ENCODE measurements at regions not wholly inside any gene's neighbourhood (a gene's known extent, or its start where the extent isn't known, plus 50 kb on each side); places are given as distances from the start of the nearest gene placed in this dataset.

- Histone ChIP-seq H2AFZ (ENCODE audit: low read length) (no peak overlapping the region), H3K9ac (ENCODE audit: insufficient read depth, low read length) (no peak overlapping the region), H3K4me3 (replicated peaks in 1 of 4; ENCODE audit: control extremely low read depth in 1 of 4, insufficient read depth in 1 of 4, low read depth in 3 of 4, low read length in 4 of 4) (no peak overlapping the region), H3K27ac (ENCODE audit: insufficient read depth, low read length) (no peak overlapping the region), H3K36me3 (ENCODE audit: control insufficient read depth, insufficient read depth, low read length) (no peaks in the 10 kb centered on the region), H3K9me3 (ENCODE audit: control insufficient read depth, insufficient read depth, low read depth, low read length) (no peaks in the 10 kb centered on the region), H4K20me1 (ENCODE audit: control insufficient read depth, extremely low read depth, insufficient read depth, low read length) (no peaks in the 10 kb centered on the region), H3K4me2 (ENCODE audit: extremely low read depth, insufficient read depth, low read length) (no peak overlapping the region), H3K27me3 (ENCODE audit: control insufficient read depth, insufficient read depth, low read length) (no peaks in the 10 kb centered on the region), H3K79me2 (ENCODE audit: control insufficient read depth, insufficient read depth, low read length) (no peaks in the 10 kb centered on the region), H3K4me1 (ENCODE audit: control insufficient read depth, extremely low read depth, insufficient read depth, low read length) (peaks cover 2% of the 10 kb centered on the region)
- no peak for TF ChIP-seq EZH2 (IDR thresholded peaks at IDR 0.05; ENCODE audit: low read length, missing control alignments)
- TF ChIP-seq CTCF (conservative IDR thresholded peaks at IDR 0.05 in 1 of 2, IDR thresholded peaks at IDR 0.05 in 1 of 2; ENCODE audit: low read depth in 1 of 2, low read length in 2 of 2), result no peak
- DNase-seq (ENCODE audit: low read depth in 2 of 2), result peak; percentile 75 to 99
These were observed 203.8 kb downstream of the CASP12 start for GRCh38 chr11:104694259-104695064.

GRCh38 chr11:104692751-104693150 is 205.5 kb downstream of the CASP12 start:
- TF ChIP-seq EZH2 (IDR thresholded peaks at IDR 0.05; ENCODE audit: low read length, missing control alignments) (no peak), CTCF (conservative IDR thresholded peaks at IDR 0.05 in 1 of 2, IDR thresholded peaks at IDR 0.05 in 1 of 2; ENCODE audit: low read depth in 1 of 2, low read length in 2 of 2) (no peak)
- no peaks in the 10 kb centered on the region for H3K27me3 ChIP-seq (ENCODE audit: control insufficient read depth, insufficient read depth, low read length)
- no peak overlapping the region for H3K4me3 ChIP-seq (replicated peaks in 1 of 4; ENCODE audit: control extremely low read depth in 1 of 4, insufficient read depth in 1 of 4, low read depth in 3 of 4, low read length in 4 of 4)
- H3K27ac ChIP-seq (ENCODE audit: insufficient read depth, low read length), result no peak overlapping the region
- H3K36me3 ChIP-seq (ENCODE audit: control insufficient read depth, insufficient read depth, low read length), result no peaks in the 10 kb centered on the region
- no peak overlapping the region for H3K4me2 ChIP-seq (ENCODE audit: extremely low read depth, insufficient read depth, low read length)
- no peaks in the 10 kb centered on the region for H4K20me1 ChIP-seq (ENCODE audit: control insufficient read depth, extremely low read depth, insufficient read depth, low read length)
- peaks cover 2% of the 10 kb centered on the region for H3K4me1 ChIP-seq (ENCODE audit: control insufficient read depth, extremely low read depth, insufficient read depth, low read length)
- no peak overlapping the region for H2AFZ ChIP-seq (ENCODE audit: low read length)
- DNase-seq (ENCODE audit: low read depth in 2 of 2), result peak in 1 of 2 donors; percentile 49
- H3K9me3 ChIP-seq (ENCODE audit: control insufficient read depth, insufficient read depth, low read depth, low read length), result no peaks in the 10 kb centered on the region
- no peak overlapping the region for H3K9ac ChIP-seq (ENCODE audit: insufficient read depth, low read length)
- H3K79me2 ChIP-seq (ENCODE audit: control insufficient read depth, insufficient read depth, low read length), result no peaks in the 10 kb centered on the region

- Histone ChIP-seq H3K4me1 (ENCODE audit: control insufficient read depth, extremely low read depth, insufficient read depth, low read length) (peaks cover 2% of the 10 kb centered on the region), H3K27ac (ENCODE audit: insufficient read depth, low read length) (no peak overlapping the region), H3K27me3 (ENCODE audit: control insufficient read depth, insufficient read depth, low read length) (no peaks in the 10 kb centered on the region), H2AFZ (ENCODE audit: low read length) (no peak overlapping the region), H3K79me2 (ENCODE audit: control insufficient read depth, insufficient read depth, low read length) (no peaks in the 10 kb centered on the region), H3K9me3 (ENCODE audit: control insufficient read depth, insufficient read depth, low read depth, low read length) (no peaks in the 10 kb centered on the region), H3K4me3 (replicated peaks in 1 of 4; ENCODE audit: control extremely low read depth in 1 of 4, insufficient read depth in 1 of 4, low read depth in 3 of 4, low read length in 4 of 4) (no peak overlapping the region), H4K20me1 (ENCODE audit: control insufficient read depth, extremely low read depth, insufficient read depth, low read length) (no peaks in the 10 kb centered on the region), H3K9ac (ENCODE audit: insufficient read depth, low read length) (no peak overlapping the region), H3K4me2 (ENCODE audit: extremely low read depth, insufficient read depth, low read length) (no peak overlapping the region), H3K36me3 (ENCODE audit: control insufficient read depth, insufficient read depth, low read length) (no peaks in the 10 kb centered on the region)
- TF ChIP-seq EZH2 (IDR thresholded peaks at IDR 0.05; ENCODE audit: low read length, missing control alignments) (no peak), CTCF (conservative IDR thresholded peaks at IDR 0.05 in 1 of 2, IDR thresholded peaks at IDR 0.05 in 1 of 2; ENCODE audit: low read depth in 1 of 2, low read length in 2 of 2) (no peak)
- DNase-seq (ENCODE audit: low read depth in 2 of 2), result no peak
These were observed 207.1 kb downstream of the CASP12 start for GRCh38 chr11:104691129-104691528.
